Right lobe of liver (tissue), 6 donors: ENCODE measurements at regions not wholly inside any gene's neighbourhood (a gene's known extent, or its start where the extent isn't known, plus 50 kb on each side); places are given as distances from the start of the nearest gene placed in this dataset.
"Not testable (repeated sequence)": the region's sequence is repeated elsewhere in the genome, so short reads cannot be mapped to it uniquely, and the experiment has no call there.

Experiments used
- ATAC-seq, 4 donors: fragments of 200-7000 bp; cut with Tn5 transposase; one replicate each; pipeline ENCODE4 v1.9.1; 2020; ENCODE audit warnings: mild to moderate bottlenecking in 4 of 4, moderate library complexity in 4 of 4
- DNase-seq, 3 donors: peaks; one replicate each; pipeline ENCODE4 v3.0.0-alpha.2; 2020
- H3K27ac ChIP-seq, 3 donors: fragments of 200-600 bp; one replicate each; pipeline ENCODE4 v1.8.0; 2022
- H3K27me3 ChIP-seq, 2 donors: fragments of 200-600 bp; one replicate each; pipeline ENCODE4 v1.8.0; 2022
- H3K36me3 ChIP-seq, 4 donors: fragments of 200-600 bp; sonication (generic) in 1 of 4; one replicate each; pipeline versions ENCODE4 v1.5.1 to v1.8.0; 2017 to 2022; ENCODE audit warnings: control low read depth in 1 of 4
- H3K4me1 ChIP-seq, 4 donors: fragments of 200-600 bp; sonication (generic) in 1 of 4; one replicate each; pipeline versions ENCODE4 v1.5.1 to v1.8.0; 2017 to 2022; ENCODE audit warnings: control low read depth in 1 of 4
- H3K4me3 ChIP-seq, 3 donors: fragments of 200-600 bp; one replicate each; pipeline ENCODE4 v1.8.0; 2022
- H3K9me3 ChIP-seq, 4 donors: fragments of 200-600 bp; sonication (generic) in 1 of 4; one replicate each; pipeline versions ENCODE4 v1.5.1 to v1.8.0; 2017 to 2022; ENCODE audit warnings: control low read depth in 1 of 4
- CTCF ChIP-seq, 4 donors: fragments of 200-600 bp in 3 of 4; fragments of 450-650 bp in 1 of 4; IDR thresholded peaks; one replicate each; pipeline versions ENCODE4 v1.5.1 to v1.8.0; 2016 to 2022; ENCODE audit warnings: antibody characterized with exemption in 4 of 4, mild to moderate bottlenecking in 2 of 4
- POLR2A ChIP-seq: fragments of 450-650 bp; IDR thresholded peaks from one replicate; pipeline ENCODE4 v1.6.1; 2017; ENCODE audit warnings: antibody characterized with exemption, mild to moderate bottlenecking
- WGBS: methylation state at CpG from one replicate; pipeline ENCODE4 v1.1.6; 2018; ENCODE audit warnings: low coverage, low lambda C conversion rate; ENCODE audit not compliant: insufficient coverage; ENCODE audit errors: missing lambda C conversion rate; 5-methylcytosine and 5-hydroxymethylcytosine counted together
- intact Hi-C, 2 donors: fragments of 100-400 bp; cut with DNase I; formaldehyde crosslinking; loops; one replicate each; pipeline versions ENCODE4 v1.11.2 to v1.14.1; 2022
- donor health status: DM: no; HTN: yes; CAD: no.
- donor health status: DM: no; HTN: no; CAD: no.
- donor health status: DM: no; HTN: no; CAD: no.
- donor health status: DM: no; HTN: yes; CAD: no.
- donor health status: DM: no; HTN: yes; CAD: no.

GRCh38 chr9:85322592-85322991, 419.2 kb downstream of the AGTPBP1 start:
- Histone ChIP-seq H3K27me3 (no peaks in the 10 kb centered on the region), H3K27ac (no peak overlapping the region), H3K36me3 (no peaks in the 10 kb centered on the region), H3K4me3 (no peak overlapping the region), H3K9me3 (no peaks in the 10 kb centered on the region), H3K4me1 (no peaks in the 10 kb centered on the region)
- intact Hi-C loops: no loop called here
- ATAC-seq (no peak), DNase-seq (no peak)
- TF ChIP-seq CTCF (IDR thresholded peaks at IDR 0.05) (no peak), POLR2A (no peak)
- WGBS: 20% methylated on average over 2 of the region's 4 CpGs

- H3K36me3 ChIP-seq: no peaks in the 10 kb centered on the region
- H3K27ac ChIP-seq: no peak overlapping the region
- intact Hi-C loops: no loop called here
- no peak overlapping the region for H3K4me3 ChIP-seq
- TF ChIP-seq POLR2A (no peak), CTCF (IDR thresholded peaks at IDR 0.05) (no peak)
- DNase-seq: no peak
- H3K27me3 ChIP-seq: no peaks in the 10 kb centered on the region
- H3K9me3 ChIP-seq: no peaks in the 10 kb centered on the region
- 34% methylated on average over 4 of the region's 5 CpGs for WGBS
- ATAC-seq: no peak
- H3K4me1 ChIP-seq: no peaks in the 10 kb centered on the region
These were observed 420.2 kb downstream of the AGTPBP1 start for GRCh38 chr9:85321561-85321960.

GRCh38 chr9:85319936-85320656, 421.7 kb downstream of the AGTPBP1 start:
- no peak for ATAC-seq
- H3K9me3 ChIP-seq: no peaks in the 10 kb centered on the region
- no peak overlapping the region for H3K27ac ChIP-seq
- intact Hi-C loops: no loop called here
- no peaks in the 10 kb centered on the region for H3K36me3 ChIP-seq
- H3K4me1 ChIP-seq: no peaks in the 10 kb centered on the region
- H3K27me3 ChIP-seq: no peaks in the 10 kb centered on the region
- DNase-seq: no peak
- H3K4me3 ChIP-seq: no peak overlapping the region
- 70% methylated on average over 2 of the region's 2 CpGs for WGBS
- TF ChIP-seq CTCF (IDR thresholded peaks at IDR 0.05): no peak
- TF ChIP-seq POLR2A: no peak

- intact Hi-C loops, DNase-seq, H3K4me1 ChIP-seq, H3K4me3 ChIP-seq, H3K27ac ChIP-seq, ATAC-seq, H3K36me3 ChIP-seq, H3K9me3 ChIP-seq, H3K27me3 ChIP-seq: not testable (repeated sequence)
- 82% methylated on average over 2 of the region's 2 CpGs for WGBS
These were observed 426.2 kb downstream of the AGTPBP1 start for GRCh38 chr9:85315535-85315934.

- ATAC-seq: no peak
- no peaks in the 10 kb centered on the region for H3K4me1 ChIP-seq
These were observed 431.2 kb downstream of the AGTPBP1 start for GRCh38 chr9:85310573-85310972.

More at GRCh38 chr9:85310573-85310972, 431.2 kb downstream of the AGTPBP1 start:
- no peaks in the 10 kb centered on the region for H3K9me3 ChIP-seq
- no peak for TF ChIP-seq POLR2A
- no peak for TF ChIP-seq CTCF (IDR thresholded peaks at IDR 0.05)
- no peaks in the 10 kb centered on the region for H3K27me3 ChIP-seq
- H3K27ac ChIP-seq: no peak overlapping the region
- intact Hi-C loops: no loop called here
- no peaks in the 10 kb centered on the region for H3K36me3 ChIP-seq
- no peak overlapping the region for H3K4me3 ChIP-seq
- no peak for DNase-seq
